Endothelial cell of umbilical vein (primary cell): ENCODE measurements at regions not wholly inside any gene's neighbourhood (a gene's known extent, or its start where the extent isn't known, plus 50 kb on each side); places are given as distances from the start of the nearest gene placed in this dataset.

ENCODE experiments used
- BruUV-seq: library from RNA; stranded (reverse); fragments of 400-500 nt; replicated peaks from 2 replicates; lab custom pipeline; 2021; lab: Mats Ljungman, UMichigan
- CTCF ChIA-PET: fragments of 300-600, 350-600 bp; sonication (Branson Sonifier 250); formaldehyde crosslinking; loops from one replicate; lab custom pipeline; 2021; ENCODE audit warnings: antibody characterized with exemption, inconsistent platforms; lab: Charles Lee
- POLR2A ChIA-PET: fragments of 300-600, 350-600 bp; sonication (Branson Sonifier 250); formaldehyde crosslinking; loops from one replicate; lab custom pipeline; 2021; ENCODE audit warnings: antibody characterized with exemption, inconsistent platforms; lab: Charles Lee
- DNase-seq: peaks from one replicate; pipeline ENCODE4 v3.0.0-alpha.2; 2011; ENCODE audit warnings: low read depth, low spot score
- FAIRE-seq: peaks from 2 replicates; lab custom pipeline; 2011; peaks lifted over from hg19 to GRCh38; lab: Jason Lieb, UNC
- H2AFZ ChIP-seq: 2 replicates; pipeline ENCODE4 v1.6.0; 2012; ENCODE audit warnings: low read depth, low read length, control low read depth, inconsistent platforms
- H3K27ac ChIP-seq: 2 replicates; pipeline ENCODE4 v1.5.1; 2011; ENCODE audit warnings: low read depth, mild to moderate bottlenecking, control low read depth, low read length, moderate library complexity; ENCODE audit not compliant: insufficient read depth
- H3K27me3 ChIP-seq, 2 experiments: 2 replicates each; pipeline versions ENCODE4 v1.6.0 to v1.6.1; 2011; ENCODE audit warnings: low read length in 2 of 2, mixed read lengths in 1 of 2; ENCODE audit not compliant: control insufficient read depth in 2 of 2, insufficient read depth in 2 of 2
- H3K36me3 ChIP-seq, 2 experiments: 2 replicates in 1 of 2; 3 replicates in 1 of 2; pipeline ENCODE4 v1.5.1; 2011; ENCODE audit warnings: low read length in 2 of 2, mild to moderate bottlenecking in 1 of 2, moderate library complexity in 1 of 2; ENCODE audit not compliant: control insufficient read depth in 2 of 2, insufficient read depth in 2 of 2; ENCODE audit errors: extremely low read depth in 1 of 2
- H3K4me1 ChIP-seq: 3 replicates; pipeline ENCODE4 v1.5.1; 2011; ENCODE audit warnings: mild to moderate bottlenecking, low read length; ENCODE audit not compliant: control insufficient read depth, insufficient read depth; ENCODE audit errors: extremely low read depth
- H3K4me2 ChIP-seq: 2 replicates; pipeline ENCODE4 v1.6.1; 2011; ENCODE audit warnings: low read length, control low read depth, mixed read lengths; ENCODE audit not compliant: insufficient read depth
- H3K4me3 ChIP-seq, 3 experiments: fragments of 200-600 bp in 1 of 3; sonication (generic), shearing (Covaris generic) in 1 of 3; replicated peaks in 1 of 3; 2 replicates each; pipeline ENCODE4 v1.5.1; 2011 to 2016; ENCODE audit warnings: control low read depth in 3 of 3, low read length in 3 of 3, mild to moderate bottlenecking in 2 of 3, inconsistent platforms in 1 of 3, low read depth in 1 of 3, moderate library complexity in 1 of 3; ENCODE audit not compliant: insufficient read depth in 1 of 3
- H3K79me2 ChIP-seq: 2 replicates; pipeline ENCODE4 v1.6.0; 2012; ENCODE audit warnings: low read length, inconsistent platforms; ENCODE audit not compliant: control insufficient read depth, insufficient read depth
- H3K9ac ChIP-seq: replicated peaks from 2 replicates; pipeline ENCODE3; 2011; ENCODE audit warnings: low read length, control low read depth; ENCODE audit not compliant: insufficient read depth; ENCODE audit errors: extremely low read depth
- H3K9me1 ChIP-seq: replicated peaks from 3 replicates; pipeline ENCODE4 v1.6.0; 2011; ENCODE audit warnings: mild to moderate bottlenecking, low read length; ENCODE audit not compliant: control insufficient read depth, insufficient read depth; ENCODE audit errors: extremely low read depth
- H3K9me3 ChIP-seq: replicated peaks from 2 replicates; pipeline ENCODE4 v1.5.1; 2012; ENCODE audit warnings: low read length, inconsistent platforms; ENCODE audit not compliant: control insufficient read depth, insufficient read depth
- H4K20me1 ChIP-seq: replicated peaks from 2 replicates; pipeline ENCODE3; 2011; ENCODE audit warnings: mild to moderate bottlenecking, low read length; ENCODE audit not compliant: control insufficient read depth, insufficient read depth; ENCODE audit errors: extremely low read depth
- EZH2 ChIP-seq: IDR thresholded peaks from 2 replicates; pipeline ENCODE4 v1.6.1; 2012; ENCODE audit warnings: borderline replicate concordance, low read depth, mild to moderate bottlenecking, moderate library complexity, low read length, inconsistent platforms; ENCODE audit not compliant: severe bottlenecking
- FOS ChIP-seq: IDR thresholded peaks from 2 replicates; pipeline ENCODE4 v1.6.1; 2011; ENCODE audit warnings: mild to moderate bottlenecking, low read length, moderate library complexity, borderline replicate concordance; ENCODE audit not compliant: insufficient read depth
- GATA2 ChIP-seq: IDR thresholded peaks from 2 replicates; pipeline ENCODE4 v1.7.0; 2011; ENCODE audit warnings: low read depth, mild to moderate bottlenecking, moderate library complexity, mixed read lengths, low read length; ENCODE audit not compliant: insufficient read length, insufficient read depth
- JUN ChIP-seq: IDR thresholded peaks from 2 replicates; pipeline ENCODE4 v1.6.1; 2011; ENCODE audit warnings: borderline replicate concordance, low read depth; ENCODE audit not compliant: insufficient read length, insufficient read depth
- MYC ChIP-seq: IDR thresholded peaks from one replicate; pipeline ENCODE4 v1.6.1; 2011; ENCODE audit warnings: mild to moderate bottlenecking, low read depth, low read length
- POLR2A ChIP-seq: IDR thresholded peaks from 2 replicates; pipeline ENCODE4 v1.6.1; 2012; ENCODE audit warnings: low read depth, mild to moderate bottlenecking, control low read depth, low read length
- POLR2AphosphoS5 ChIP-seq: IDR thresholded peaks from 2 replicates; pipeline ENCODE4 v1.6.1; 2012; ENCODE audit warnings: low read depth, mild to moderate bottlenecking, control low read depth, low read length, moderate library complexity; ENCODE audit not compliant: insufficient read depth
- dilution Hi-C: fragments of 300-500 bp; cut with MboI; formaldehyde crosslinking; loops from one replicate; pipeline ENCODE4 v1.15.0; 2019; ENCODE audit warnings: low sequenced_read_pairs; ENCODE audit not compliant: extremely low pct_ligation_motif_present
- intact Hi-C: fragments of 100-400 bp; cut with micrococcal nuclease; formaldehyde crosslinking; loops from one replicate; pipeline ENCODE4 v1.10.0; 2022
- TF ChIP-seq, protein P1 (sequence below), 2 donors: IDR thresholded peaks; 1 replicate in 1 of 2; 2 replicates in 1 of 2; pipeline ENCODE4 v1.5.1; 2011; ENCODE audit warnings: low read length in 2 of 2, mild to moderate bottlenecking in 2 of 2, moderate library complexity in 2 of 2, control low read depth in 1 of 2, inconsistent platforms in 1 of 2, low read depth in 1 of 2; ENCODE audit not compliant: insufficient read depth in 1 of 2; ENCODE audit errors: extremely low read depth in 1 of 2
- TF ChIP-seq, protein P2 (sequence below): IDR thresholded peaks from 2 replicates; pipeline ENCODE4 v1.6.1; 2011; ENCODE audit not compliant: insufficient read depth, insufficient read length

DNA sequence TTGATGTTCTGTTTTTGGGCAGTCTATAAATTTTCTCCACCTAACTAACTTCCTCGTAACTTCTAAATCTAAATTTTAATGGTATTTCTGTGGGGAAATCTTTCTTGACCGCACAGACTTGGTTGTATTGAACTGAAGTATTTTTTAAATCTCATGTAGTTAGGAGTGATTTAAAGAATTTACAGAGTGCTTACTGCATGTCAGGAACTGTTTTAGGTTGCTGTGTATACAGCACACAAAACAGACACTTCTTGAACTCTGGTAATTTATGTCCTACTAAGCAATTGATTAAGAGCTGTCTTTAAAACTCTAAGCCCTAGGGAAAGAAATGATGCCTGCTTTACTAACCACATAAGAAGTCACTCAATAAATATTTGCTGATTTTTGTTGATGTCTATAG is 1350.2 kb downstream of the ZPLD1 start:
- H3K27me3 ChIP-seq = no peaks in the 10 kb centered on the region
- DNase-seq = no peak
- no peak overlapping the region for H3K9ac ChIP-seq
- H3K79me2 ChIP-seq = no peaks in the 10 kb centered on the region
- H3K9me3 ChIP-seq = no peaks in the 10 kb centered on the region
- TF ChIP-seq GATA2 (no peak), FOS (no peak)
- TF ChIP-seq, protein P1, sequence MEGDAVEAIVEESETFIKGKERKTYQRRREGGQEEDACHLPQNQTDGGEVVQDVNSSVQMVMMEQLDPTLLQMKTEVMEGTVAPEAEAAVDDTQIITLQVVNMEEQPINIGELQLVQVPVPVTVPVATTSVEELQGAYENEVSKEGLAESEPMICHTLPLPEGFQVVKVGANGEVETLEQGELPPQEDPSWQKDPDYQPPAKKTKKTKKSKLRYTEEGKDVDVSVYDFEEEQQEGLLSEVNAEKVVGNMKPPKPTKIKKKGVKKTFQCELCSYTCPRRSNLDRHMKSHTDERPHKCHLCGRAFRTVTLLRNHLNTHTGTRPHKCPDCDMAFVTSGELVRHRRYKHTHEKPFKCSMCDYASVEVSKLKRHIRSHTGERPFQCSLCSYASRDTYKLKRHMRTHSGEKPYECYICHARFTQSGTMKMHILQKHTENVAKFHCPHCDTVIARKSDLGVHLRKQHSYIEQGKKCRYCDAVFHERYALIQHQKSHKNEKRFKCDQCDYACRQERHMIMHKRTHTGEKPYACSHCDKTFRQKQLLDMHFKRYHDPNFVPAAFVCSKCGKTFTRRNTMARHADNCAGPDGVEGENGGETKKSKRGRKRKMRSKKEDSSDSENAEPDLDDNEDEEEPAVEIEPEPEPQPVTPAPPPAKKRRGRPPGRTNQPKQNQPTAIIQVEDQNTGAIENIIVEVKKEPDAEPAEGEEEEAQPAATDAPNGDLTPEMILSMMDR (IDR thresholded peaks at IDR 0.05; ENCODE audit: extremely low read depth in 1 of 2, insufficient read depth in 1 of 2, low read depth in 1 of 2, low read length in 2 of 2) = no peak
- H3K4me3 ChIP-seq = no peak overlapping the region
- CTCF ChIA-PET = no interaction called here
- dilution Hi-C loops (no loop called here), intact Hi-C loops (no loop called here)
- no peak overlapping the region for H3K27ac ChIP-seq
- H4K20me1 ChIP-seq = no peaks in the 10 kb centered on the region
- POLR2A ChIA-PET = no interaction called here
- no peaks in the 10 kb centered on the region for H3K9me1 ChIP-seq
- H3K36me3 ChIP-seq = no peaks in the 10 kb centered on the region
- H3K4me1 ChIP-seq = no peaks in the 10 kb centered on the region
- FAIRE-seq = no peak
- H2AFZ ChIP-seq = no peak overlapping the region
- BruUV-seq = no TSS peak
- H3K4me2 ChIP-seq = no peak overlapping the region

DNA sequence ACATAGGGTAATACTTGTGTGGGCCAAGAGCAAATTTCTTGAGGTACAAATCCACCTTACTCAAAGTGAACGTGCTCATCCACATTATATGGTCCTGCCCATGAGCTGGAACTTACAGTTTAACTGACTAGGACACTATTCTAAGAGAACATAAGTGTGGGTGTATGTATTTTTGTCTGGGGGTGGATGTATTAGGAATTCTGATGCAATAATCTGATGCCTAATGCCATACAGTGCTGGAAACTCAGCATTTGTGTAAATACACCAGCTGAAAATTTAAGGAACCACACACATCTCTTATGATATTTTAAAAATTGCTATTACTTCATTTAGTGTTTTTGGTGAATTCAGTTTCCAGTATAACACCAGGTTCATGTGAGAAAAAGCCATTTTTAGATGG is 1350.7 kb downstream of the ZPLD1 start:
- Histone ChIP-seq H3K27me3 (no peaks in the 10 kb centered on the region), H3K79me2 (no peaks in the 10 kb centered on the region), H2AFZ (no peak overlapping the region), H3K36me3 (no peaks in the 10 kb centered on the region), H3K9ac (no peak overlapping the region), H4K20me1 (no peaks in the 10 kb centered on the region), H3K4me1 (no peaks in the 10 kb centered on the region), H3K27ac (no peak overlapping the region), H3K4me3 (no peak overlapping the region), H3K4me2 (no peak overlapping the region), H3K9me1 (no peaks in the 10 kb centered on the region), H3K9me3 (no peaks in the 10 kb centered on the region)
- no TSS peak for BruUV-seq
- POLR2A ChIA-PET = no interaction called here
- intact Hi-C loops (no loop called here), dilution Hi-C loops (no loop called here)
- TF ChIP-seq FOS (no peak), EZH2 (no peak), GATA2 (no peak), MYC (no peak), JUN (no peak), POLR2A (no peak), POLR2AphosphoS5 (no peak)
- TF ChIP-seq, protein P2, sequence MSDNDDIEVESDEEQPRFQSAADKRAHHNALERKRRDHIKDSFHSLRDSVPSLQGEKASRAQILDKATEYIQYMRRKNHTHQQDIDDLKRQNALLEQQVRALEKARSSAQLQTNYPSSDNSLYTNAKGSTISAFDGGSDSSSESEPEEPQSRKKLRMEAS = no peak
- TF ChIP-seq, protein P1 (IDR thresholded peaks at IDR 0.05; ENCODE audit: extremely low read depth in 1 of 2, insufficient read depth in 1 of 2, low read depth in 1 of 2, low read length in 2 of 2) = no peak
- no peak for FAIRE-seq
- CTCF ChIA-PET = no interaction called here
- DNase-seq = no peak
